Fibroblast of the aortic adventitia (primary cell): ENCODE measurements at regions not wholly inside any gene's neighbourhood (a gene's known extent, or its start where the extent isn't known, plus 50 kb on each side); places are given as distances from the start of the nearest gene placed in this dataset.

Experiments
- DNase-seq: peaks from one replicate; pipeline ENCODE4 v3.0.0-alpha.2; 2010; ENCODE audit warnings: low read depth
- H3K4me3 ChIP-seq: 2 replicates; pipeline ENCODE4 v1.5.1; 2011; ENCODE audit warnings: low read depth, mild to moderate bottlenecking, control low read depth, low read length, moderate library complexity
- CTCF ChIP-seq: IDR thresholded peaks from 2 replicates; pipeline ENCODE4 v1.5.1; 2011; ENCODE audit warnings: mild to moderate bottlenecking, low read length, control low read depth, inconsistent platforms; ENCODE audit not compliant: insufficient read depth

GRCh38 chr13:62003452-62003851 lies 587.8 kb upstream of the PCDH20 start:
- no peak for TF ChIP-seq CTCF
- no peak for DNase-seq
- no peak overlapping the region for H3K4me3 ChIP-seq

- DNase-seq, result no peak
- no peak for TF ChIP-seq CTCF
- no peak overlapping the region for H3K4me3 ChIP-seq
Measured at GRCh38 chr13:61994174-61994573, 578.5 kb upstream of the PCDH20 start.

GRCh38 chr13:61989978-61990377 lies 574.3 kb upstream of the PCDH20 start:
- TF ChIP-seq CTCF, result no peak
- DNase-seq, result no peak
- no peak overlapping the region for H3K4me3 ChIP-seq

GRCh38 chr13:61988810-61989209 lies 573.2 kb upstream of the PCDH20 start:
- TF ChIP-seq CTCF, result no peak
- DNase-seq, result no peak
- no peak overlapping the region for H3K4me3 ChIP-seq

GRCh38 chr13:61975001-61975400 lies 559.4 kb upstream of the PCDH20 start:
- no peak overlapping the region for H3K4me3 ChIP-seq
- no peak for DNase-seq
- TF ChIP-seq CTCF, result no peak

GRCh38 chr13:61965756-61966155 lies 550.1 kb upstream of the PCDH20 start:
- DNase-seq, result no peak
- no peak overlapping the region for H3K4me3 ChIP-seq
- TF ChIP-seq CTCF, result no peak

GRCh38 chr13:61960981-61961380 lies 545.3 kb upstream of the PCDH20 start:
- no peak for DNase-seq
- TF ChIP-seq CTCF, result no peak
- H3K4me3 ChIP-seq, result no peak overlapping the region
